ENCODE measurements at regions not wholly inside any gene's neighbourhood (a gene's known extent, or its start where the extent isn't known, plus 50 kb on each side); places are given as distances from the start of the nearest gene placed in this dataset.

- TF ChIP-seq ZEB1 (IDR thresholded peaks at IDR 0.05; ENCODE audit: insufficient replicate concordance, low read depth) (peak; percentile 83), TBX2 (CRISPR knock-in tag; IDR thresholded peaks at IDR 0.05; ENCODE audit: borderline replicate concordance) (no peak), ONECUT2 (CRISPR knock-in tag; IDR thresholded peaks at IDR 0.05) (peak; percentile 82), ATF7-NPFF (CRISPR knock-in tag; IDR thresholded peaks at IDR 0.05; ENCODE audit: low read depth) (no peak), FOXA3 (CRISPR knock-in tag; IDR thresholded peaks at IDR 0.05) (peak; percentile 45; the same call in 1 of the 2 replicates), RARA (CRISPR knock-in tag; IDR thresholded peaks at IDR 0.05) (peak; percentile 17; the same call in 1 of the 2 replicates), MYPOP (CRISPR knock-in tag; IDR thresholded peaks at IDR 0.05) (no peak), SKI (IDR thresholded peaks at IDR 0.05; ENCODE audit: partially characterized antibody) (no peak), SOX13 (IDR thresholded peaks at IDR 0.05) (no peak), SOX13 (CRISPR knock-in tag; conservative IDR thresholded peaks at IDR 0.05 in 1 of 2, IDR thresholded peaks at IDR 0.05 in 1 of 2) (peak in 1 of 2 experiments; percentile 55; a peak in 2 of 4 replicates), SOX5 (CRISPR knock-in tag; IDR thresholded peaks at IDR 0.05; ENCODE audit: borderline replicate concordance) (peak; percentile 49; the same call in 1 of the 2 replicates), ZNF326 (CRISPR knock-in tag; IDR thresholded peaks at IDR 0.05; ENCODE audit: borderline replicate concordance) (no peak), FOXP4 (CRISPR knock-in tag; IDR thresholded peaks at IDR 0.05) (no peak), FOXK1 (CRISPR knock-in tag; IDR thresholded peaks at IDR 0.05; ENCODE audit: borderline replicate concordance, low read depth) (peak; percentile 61; the same call in 1 of the 2 replicates), DZIP1 (CRISPR knock-in tag; IDR thresholded peaks at IDR 0.05) (no peak), FOXP1 (IDR thresholded peaks at IDR 0.05) (no peak), FOXP1 (CRISPR knock-in tag; IDR thresholded peaks at IDR 0.05) (peak; percentile 49; the same call in 1 of the 2 replicates), TBL1XR1 (IDR thresholded peaks at IDR 0.05; ENCODE audit: borderline replicate concordance, low read length, partially characterized antibody) (no peak), ZNF230 (CRISPR knock-in tag; IDR thresholded peaks at IDR 0.05) (no peak), SSRP1 (CRISPR knock-in tag; IDR thresholded peaks at IDR 0.05) (no peak), ZNF703 (CRISPR knock-in tag; IDR thresholded peaks at IDR 0.05; ENCODE audit: borderline replicate concordance) (no peak), CENPT (CRISPR knock-in tag; IDR thresholded peaks at IDR 0.05; ENCODE audit: low read depth) (no peak)
- TF ChIP-seq, protein P1, sequence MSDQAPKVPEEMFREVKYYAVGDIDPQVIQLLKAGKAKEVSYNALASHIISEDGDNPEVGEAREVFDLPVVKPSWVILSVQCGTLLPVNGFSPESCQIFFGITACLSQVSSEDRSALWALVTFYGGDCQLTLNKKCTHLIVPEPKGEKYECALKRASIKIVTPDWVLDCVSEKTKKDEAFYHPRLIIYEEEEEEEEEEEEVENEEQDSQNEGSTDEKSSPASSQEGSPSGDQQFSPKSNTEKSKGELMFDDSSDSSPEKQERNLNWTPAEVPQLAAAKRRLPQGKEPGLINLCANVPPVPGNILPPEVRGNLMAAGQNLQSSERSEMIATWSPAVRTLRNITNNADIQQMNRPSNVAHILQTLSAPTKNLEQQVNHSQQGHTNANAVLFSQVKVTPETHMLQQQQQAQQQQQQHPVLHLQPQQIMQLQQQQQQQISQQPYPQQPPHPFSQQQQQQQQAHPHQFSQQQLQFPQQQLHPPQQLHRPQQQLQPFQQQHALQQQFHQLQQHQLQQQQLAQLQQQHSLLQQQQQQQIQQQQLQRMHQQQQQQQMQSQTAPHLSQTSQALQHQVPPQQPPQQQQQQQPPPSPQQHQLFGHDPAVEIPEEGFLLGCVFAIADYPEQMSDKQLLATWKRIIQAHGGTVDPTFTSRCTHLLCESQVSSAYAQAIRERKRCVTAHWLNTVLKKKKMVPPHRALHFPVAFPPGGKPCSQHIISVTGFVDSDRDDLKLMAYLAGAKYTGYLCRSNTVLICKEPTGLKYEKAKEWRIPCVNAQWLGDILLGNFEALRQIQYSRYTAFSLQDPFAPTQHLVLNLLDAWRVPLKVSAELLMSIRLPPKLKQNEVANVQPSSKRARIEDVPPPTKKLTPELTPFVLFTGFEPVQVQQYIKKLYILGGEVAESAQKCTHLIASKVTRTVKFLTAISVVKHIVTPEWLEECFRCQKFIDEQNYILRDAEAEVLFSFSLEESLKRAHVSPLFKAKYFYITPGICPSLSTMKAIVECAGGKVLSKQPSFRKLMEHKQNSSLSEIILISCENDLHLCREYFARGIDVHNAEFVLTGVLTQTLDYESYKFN (CRISPR knock-in tag; conservative IDR thresholded peaks at IDR 0.05), result peak; percentile 44
These were observed 1387.1 kb upstream of the TMEFF2 start (continued) for GRCh38 chr2:193581807-193582206.
